Liver (tissue), 8 donors: ENCODE measurements at regions not wholly inside any gene's neighbourhood (a gene's known extent, or its start where the extent isn't known, plus 50 kb on each side); places are given as distances from the start of the nearest gene placed in this dataset.

ENCODE experiments used
- DNase-seq: peaks from one replicate; pipeline ENCODE4 v3.0.0-alpha.2; 2017; ENCODE audit warnings: low spot score
- H3K27ac ChIP-seq, 2 donors: one replicate each; pipeline ENCODE4 v1.7.0; 2013; ENCODE audit warnings: inconsistent platforms in 2 of 2, low read length in 2 of 2, control low read depth in 1 of 2, low read depth in 1 of 2, mild to moderate bottlenecking in 1 of 2
- H3K27me3 ChIP-seq, 4 donors: one replicate each; pipeline versions ENCODE4 v1.6.1 to v1.7.0; 2013; ENCODE audit warnings: low read length in 3 of 4, inconsistent platforms in 1 of 4, mild to moderate bottlenecking in 1 of 4, moderate library complexity in 1 of 4; ENCODE audit not compliant: control insufficient read depth in 4 of 4, insufficient read depth in 4 of 4
- H3K36me3 ChIP-seq, 4 donors: one replicate each; pipeline versions ENCODE4 v1.6.1 to v1.7.0; 2013; ENCODE audit warnings: low read length in 3 of 4, mild to moderate bottlenecking in 3 of 4, low read depth in 1 of 4, moderate library complexity in 1 of 4; ENCODE audit not compliant: control insufficient read depth in 4 of 4, insufficient read depth in 3 of 4
- H3K4me1 ChIP-seq, 4 donors: one replicate each; pipeline versions ENCODE4 v1.6.1 to v1.7.0; 2013; ENCODE audit warnings: low read length in 3 of 4, mild to moderate bottlenecking in 3 of 4, moderate library complexity in 1 of 4; ENCODE audit not compliant: control insufficient read depth in 4 of 4, insufficient read depth in 4 of 4
- H3K4me3 ChIP-seq, 3 donors: one replicate each; pipeline versions ENCODE4 v1.6.1 to v1.7.0; 2013; ENCODE audit warnings: low read length in 3 of 3, control low read depth in 1 of 3, low read depth in 1 of 3, mild to moderate bottlenecking in 1 of 3
- H3K9ac ChIP-seq, 2 donors: one replicate each; pipeline ENCODE4 v1.7.0; 2013; ENCODE audit warnings: low read length in 2 of 2, mild to moderate bottlenecking in 2 of 2, moderate library complexity in 2 of 2, control low read depth in 1 of 2, low read depth in 1 of 2
- H3K9me3 ChIP-seq, 4 donors: one replicate each; pipeline versions ENCODE4 v1.6.1 to v1.7.0; 2013; ENCODE audit warnings: low read length in 3 of 4; ENCODE audit not compliant: control insufficient read depth in 4 of 4
- EGR1 ChIP-seq, 2 donors: IDR thresholded peaks; 2 replicates each; pipeline ENCODE4 v1.6.1; 2016 to 2018; ENCODE audit warnings: antibody characterized with exemption in 2 of 2, low read depth in 2 of 2
- FOXA1 ChIP-seq: IDR thresholded peaks from 2 replicates; pipeline ENCODE4 v1.6.1; 2016; ENCODE audit warnings: antibody characterized with exemption
- FOXA2 ChIP-seq: IDR thresholded peaks from 2 replicates; pipeline ENCODE4 v1.6.1; 2016; ENCODE audit warnings: antibody characterized with exemption
- GABPA ChIP-seq, 2 donors: IDR thresholded peaks in 1 of 2; conservative IDR thresholded peaks in 1 of 2; 2 replicates each; pipeline ENCODE4 v1.6.1; 2016; ENCODE audit warnings: antibody characterized with exemption in 2 of 2, mild to moderate bottlenecking in 1 of 2, moderate library complexity in 1 of 2
- HNF4A ChIP-seq, 2 donors: conservative IDR thresholded peaks; 2 replicates each; pipeline ENCODE4 v1.6.1; 2016; ENCODE audit warnings: antibody characterized with exemption in 2 of 2, mild to moderate bottlenecking in 2 of 2
- HNF4G ChIP-seq: IDR thresholded peaks from 2 replicates; pipeline ENCODE4 v1.6.1; 2016; ENCODE audit warnings: antibody characterized with exemption
- JUND ChIP-seq, 2 donors: IDR thresholded peaks; 2 replicates each; pipeline ENCODE4 v1.6.1; 2016; ENCODE audit warnings: antibody characterized with exemption in 2 of 2
- NR2F2 ChIP-seq: IDR thresholded peaks from 2 replicates; pipeline ENCODE4 v1.6.1; 2016; ENCODE audit warnings: antibody characterized with exemption
- RAD21 ChIP-seq, 2 donors: IDR thresholded peaks; 2 replicates each; pipeline ENCODE4 v1.6.1; 2016; ENCODE audit warnings: antibody characterized with exemption in 2 of 2, mild to moderate bottlenecking in 2 of 2
- RXRA ChIP-seq, 2 donors: IDR thresholded peaks; 2 replicates each; pipeline ENCODE4 v1.6.1; 2017 to 2018; ENCODE audit warnings: antibody characterized with exemption in 2 of 2, mild to moderate bottlenecking in 1 of 2
- SP1 ChIP-seq: IDR thresholded peaks from 2 replicates; pipeline ENCODE4 v1.6.1; 2018; ENCODE audit warnings: antibody characterized with exemption, mild to moderate bottlenecking
- TAF1 ChIP-seq: conservative IDR thresholded peaks from 2 replicates; pipeline ENCODE4 v1.6.1; 2016; ENCODE audit warnings: antibody characterized with exemption, mild to moderate bottlenecking
- YY1 ChIP-seq: IDR thresholded peaks from 2 replicates; pipeline ENCODE4 v1.6.1; 2016; ENCODE audit warnings: antibody characterized with exemption, mild to moderate bottlenecking
- WGBS: extraction: QIAGEN DNeasy Blood & Tissue Kit; methylation state at CpG from one replicate; pipeline ENCODE4 v1.1.7; 2013; 5-methylcytosine and 5-hydroxymethylcytosine counted together
- TF ChIP-seq, protein P1 (sequence below): IDR thresholded peaks from 2 replicates; pipeline ENCODE4 v1.6.1; 2016; ENCODE audit warnings: antibody characterized with exemption, mild to moderate bottlenecking
- TF ChIP-seq, protein P2 (sequence below): fragments of 150-350 bp; IDR thresholded peaks from 2 replicates; pipeline ENCODE4 v1.5.1; 2017; ENCODE audit warnings: improper control_type of control experiment, low read depth, low read length; ENCODE audit not compliant: missing input control
- TF ChIP-seq, protein P3 (sequence below): IDR thresholded peaks from 2 replicates; pipeline ENCODE4 v1.6.1; 2016; ENCODE audit warnings: antibody characterized with exemption
- donor health status: healthy.
- donor health status: healthy.
- donor health status: healthy.
- donor health status: healthy.
- donor health status: healthy.

DNA sequence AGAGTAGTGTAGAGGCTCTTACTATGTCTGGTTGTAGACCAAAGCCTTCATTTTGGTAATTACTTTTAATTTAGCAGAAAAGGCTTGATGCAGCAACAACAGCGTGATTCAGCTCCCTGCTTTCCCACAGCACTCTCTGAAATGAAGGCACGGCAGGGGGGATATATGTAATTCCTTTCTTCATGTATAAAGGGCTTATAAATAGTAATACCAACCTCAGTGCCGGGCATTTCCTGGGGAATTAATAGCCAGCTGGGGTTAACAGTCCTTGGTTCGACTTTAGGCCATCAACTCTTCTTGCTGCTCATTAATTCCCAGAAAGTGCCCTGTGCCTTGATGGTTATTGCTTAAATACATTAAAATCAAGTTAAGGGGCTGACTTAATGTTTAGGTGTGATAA, 669.0 kb downstream of the ZNF674 start:
- Histone ChIP-seq H3K9me3 (no peaks in the 10 kb centered on the region), H3K27me3 (no peaks in the 10 kb centered on the region), H3K36me3 (no peaks in the 10 kb centered on the region), H3K9ac (no peak overlapping the region), H3K4me3 (no peak overlapping the region), H3K4me1 (no peaks in the 10 kb centered on the region), H3K27ac (no peak overlapping the region)
- WGBS: 96% methylated on average over 4 of the region's 4 CpGs
- no peak for TF ChIP-seq TAF1
- no peak for TF ChIP-seq SP1
- TF ChIP-seq EGR1 (IDR thresholded peaks at IDR 0.05; ENCODE audit: low read depth in 2 of 2): no peak
- no peak for TF ChIP-seq HNF4A (conservative IDR thresholded peaks at IDR 0.05)
- no peak for TF ChIP-seq GABPA (IDR thresholded peaks at IDR 0.05 in 1 of 2, conservative IDR thresholded peaks at IDR 0.05 in 1 of 2)
- no peak for TF ChIP-seq HNF4G
- TF ChIP-seq NR2F2: no peak
- no peak for TF ChIP-seq RXRA (IDR thresholded peaks at IDR 0.05)
- TF ChIP-seq, protein P1, sequence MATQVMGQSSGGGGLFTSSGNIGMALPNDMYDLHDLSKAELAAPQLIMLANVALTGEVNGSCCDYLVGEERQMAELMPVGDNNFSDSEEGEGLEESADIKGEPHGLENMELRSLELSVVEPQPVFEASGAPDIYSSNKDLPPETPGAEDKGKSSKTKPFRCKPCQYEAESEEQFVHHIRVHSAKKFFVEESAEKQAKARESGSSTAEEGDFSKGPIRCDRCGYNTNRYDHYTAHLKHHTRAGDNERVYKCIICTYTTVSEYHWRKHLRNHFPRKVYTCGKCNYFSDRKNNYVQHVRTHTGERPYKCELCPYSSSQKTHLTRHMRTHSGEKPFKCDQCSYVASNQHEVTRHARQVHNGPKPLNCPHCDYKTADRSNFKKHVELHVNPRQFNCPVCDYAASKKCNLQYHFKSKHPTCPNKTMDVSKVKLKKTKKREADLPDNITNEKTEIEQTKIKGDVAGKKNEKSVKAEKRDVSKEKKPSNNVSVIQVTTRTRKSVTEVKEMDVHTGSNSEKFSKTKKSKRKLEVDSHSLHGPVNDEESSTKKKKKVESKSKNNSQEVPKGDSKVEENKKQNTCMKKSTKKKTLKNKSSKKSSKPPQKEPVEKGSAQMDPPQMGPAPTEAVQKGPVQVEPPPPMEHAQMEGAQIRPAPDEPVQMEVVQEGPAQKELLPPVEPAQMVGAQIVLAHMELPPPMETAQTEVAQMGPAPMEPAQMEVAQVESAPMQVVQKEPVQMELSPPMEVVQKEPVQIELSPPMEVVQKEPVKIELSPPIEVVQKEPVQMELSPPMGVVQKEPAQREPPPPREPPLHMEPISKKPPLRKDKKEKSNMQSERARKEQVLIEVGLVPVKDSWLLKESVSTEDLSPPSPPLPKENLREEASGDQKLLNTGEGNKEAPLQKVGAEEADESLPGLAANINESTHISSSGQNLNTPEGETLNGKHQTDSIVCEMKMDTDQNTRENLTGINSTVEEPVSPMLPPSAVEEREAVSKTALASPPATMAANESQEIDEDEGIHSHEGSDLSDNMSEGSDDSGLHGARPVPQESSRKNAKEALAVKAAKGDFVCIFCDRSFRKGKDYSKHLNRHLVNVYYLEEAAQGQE: no peak
- TF ChIP-seq RAD21 (IDR thresholded peaks at IDR 0.05): no peak
- TF ChIP-seq FOXA1: no peak
- no peak for TF ChIP-seq FOXA2
- TF ChIP-seq JUND (IDR thresholded peaks at IDR 0.05): no peak
- TF ChIP-seq, protein P2, sequence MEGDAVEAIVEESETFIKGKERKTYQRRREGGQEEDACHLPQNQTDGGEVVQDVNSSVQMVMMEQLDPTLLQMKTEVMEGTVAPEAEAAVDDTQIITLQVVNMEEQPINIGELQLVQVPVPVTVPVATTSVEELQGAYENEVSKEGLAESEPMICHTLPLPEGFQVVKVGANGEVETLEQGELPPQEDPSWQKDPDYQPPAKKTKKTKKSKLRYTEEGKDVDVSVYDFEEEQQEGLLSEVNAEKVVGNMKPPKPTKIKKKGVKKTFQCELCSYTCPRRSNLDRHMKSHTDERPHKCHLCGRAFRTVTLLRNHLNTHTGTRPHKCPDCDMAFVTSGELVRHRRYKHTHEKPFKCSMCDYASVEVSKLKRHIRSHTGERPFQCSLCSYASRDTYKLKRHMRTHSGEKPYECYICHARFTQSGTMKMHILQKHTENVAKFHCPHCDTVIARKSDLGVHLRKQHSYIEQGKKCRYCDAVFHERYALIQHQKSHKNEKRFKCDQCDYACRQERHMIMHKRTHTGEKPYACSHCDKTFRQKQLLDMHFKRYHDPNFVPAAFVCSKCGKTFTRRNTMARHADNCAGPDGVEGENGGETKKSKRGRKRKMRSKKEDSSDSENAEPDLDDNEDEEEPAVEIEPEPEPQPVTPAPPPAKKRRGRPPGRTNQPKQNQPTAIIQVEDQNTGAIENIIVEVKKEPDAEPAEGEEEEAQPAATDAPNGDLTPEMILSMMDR: no peak
- TF ChIP-seq, protein P3, sequence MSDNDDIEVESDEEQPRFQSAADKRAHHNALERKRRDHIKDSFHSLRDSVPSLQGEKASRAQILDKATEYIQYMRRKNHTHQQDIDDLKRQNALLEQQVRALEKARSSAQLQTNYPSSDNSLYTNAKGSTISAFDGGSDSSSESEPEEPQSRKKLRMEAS: no peak
- no peak for TF ChIP-seq YY1
- DNase-seq: no peak

DNA sequence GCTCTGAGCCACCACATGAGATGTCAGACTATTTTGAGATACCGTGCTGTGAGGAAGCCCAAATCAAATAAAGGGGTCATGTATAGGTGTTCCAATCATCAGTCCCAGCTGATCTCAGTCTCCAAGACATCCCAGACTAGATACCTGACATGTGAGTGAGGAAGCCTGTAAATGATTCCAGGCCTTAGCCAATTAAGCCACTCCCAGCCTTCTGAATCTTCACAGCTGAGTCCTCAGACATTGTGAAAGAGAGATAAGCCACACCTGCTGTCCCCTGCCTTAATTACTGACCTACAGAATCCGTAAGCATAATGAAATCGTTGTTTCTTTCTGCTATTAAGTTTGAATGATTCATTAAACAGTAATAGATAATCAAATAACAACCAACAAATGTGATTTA, 671.4 kb downstream of the ZNF674 start:
- Histone ChIP-seq H3K9me3 (no peaks in the 10 kb centered on the region), H3K27ac (no peak overlapping the region), H3K36me3 (no peaks in the 10 kb centered on the region), H3K27me3 (no peaks in the 10 kb centered on the region), H3K4me3 (no peak overlapping the region), H3K4me1 (no peaks in the 10 kb centered on the region), H3K9ac (no peak overlapping the region)
- 77% methylated on average over 3 of the region's 3 CpGs for WGBS
- no peak for DNase-seq
- TF ChIP-seq JUND (IDR thresholded peaks at IDR 0.05): no peak
- TF ChIP-seq, protein P1: no peak
- TF ChIP-seq SP1: no peak
- no peak for TF ChIP-seq NR2F2
- TF ChIP-seq GABPA (IDR thresholded peaks at IDR 0.05 in 1 of 2, conservative IDR thresholded peaks at IDR 0.05 in 1 of 2): no peak
- TF ChIP-seq YY1: no peak
- no peak for TF ChIP-seq TAF1
- TF ChIP-seq HNF4A (conservative IDR thresholded peaks at IDR 0.05): no peak
- no peak for TF ChIP-seq RXRA (IDR thresholded peaks at IDR 0.05)
